Aorta (tissue), 5 donors: ENCODE measurements at regions not wholly inside any gene's neighbourhood (a gene's known extent, or its start where the extent isn't known, plus 50 kb on each side); places are given as distances from the start of the nearest gene placed in this dataset.

Experiments
- ATAC-seq: fragments of 200-7000 bp; cut with Tn5 transposase; one replicate; pipeline ENCODE4 v1.9.1; 2022; ENCODE audit warnings: moderate library complexity; ENCODE audit not compliant: low FRiP score
- DNase-seq, 2 donors: peaks; one replicate each; pipeline ENCODE4 v3.0.0-alpha.2; 2020
- H3K27ac ChIP-seq, 2 donors: one replicate each; pipeline ENCODE4 v1.5.1; 2013; ENCODE audit warnings: low read length in 2 of 2, mild to moderate bottlenecking in 2 of 2, moderate library complexity in 2 of 2, control low read depth in 1 of 2, inconsistent platforms in 1 of 2, low read depth in 1 of 2
- H3K27me3 ChIP-seq, 2 donors: one replicate each; pipeline ENCODE4 v1.6.1; 2013; ENCODE audit warnings: control low read depth in 1 of 2, low read length in 1 of 2, mild to moderate bottlenecking in 1 of 2, moderate library complexity in 1 of 2; ENCODE audit not compliant: insufficient read depth in 2 of 2, control insufficient read depth in 1 of 2
- H3K36me3 ChIP-seq, 2 donors: one replicate each; pipeline ENCODE4 v1.6.1; 2013; ENCODE audit warnings: control low read depth in 1 of 2, low read length in 1 of 2, mild to moderate bottlenecking in 1 of 2; ENCODE audit not compliant: insufficient read depth in 2 of 2, control insufficient read depth in 1 of 2
- H3K4me1 ChIP-seq, 2 donors: one replicate each; pipeline ENCODE4 v1.6.1; 2013; ENCODE audit warnings: low read length in 2 of 2, control low read depth in 1 of 2, mild to moderate bottlenecking in 1 of 2, moderate library complexity in 1 of 2; ENCODE audit not compliant: insufficient read depth in 2 of 2, control insufficient read depth in 1 of 2
- H3K4me3 ChIP-seq, 2 donors: one replicate each; pipeline ENCODE4 v1.5.1; 2013; ENCODE audit warnings: low read length in 2 of 2, control low read depth in 1 of 2, mild to moderate bottlenecking in 1 of 2
- H3K9me3 ChIP-seq: one replicate; pipeline ENCODE4 v1.6.1; 2013; ENCODE audit warnings: mild to moderate bottlenecking, low read length; ENCODE audit not compliant: control insufficient read depth
- WGBS, 2 donors: extraction: QIAGEN DNeasy Blood & Tissue Kit; methylation state at CpG; one replicate each; pipeline ENCODE4 v1.1.7; 2013; 5-methylcytosine and 5-hydroxymethylcytosine counted together
- intact Hi-C, 2 donors: fragments of 100-400 bp; cut with DNase I; formaldehyde crosslinking; loops; one replicate each; pipeline versions ENCODE4 v1.14.2 to v1.15.0; 2022
- donor health status: healthy with polysubstance abuse.
- donor health status: Bipolar disorder and iron deficiency.
- donor health status: DM: no; HTN: no; CAD: no.
- donor health status: DM: no; HTN: no; CAD: no.
- donor health status: DM: yes; HTN: yes; CAD: no.

GRCh38 chr6:168928012-168928411, 325.6 kb downstream of the THBS2 start:
- H3K36me3 ChIP-seq: no peaks in the 10 kb centered on the region
- no peaks in the 10 kb centered on the region for H3K4me1 ChIP-seq
- DNase-seq: no peak
- WGBS, 2 donors: 54 to 58% methylated on average over 10 of the region's 10 CpGs
- no peak for ATAC-seq
- H3K27ac ChIP-seq: no peak overlapping the region
- intact Hi-C loops: no loop called here
- no peaks in the 10 kb centered on the region for H3K27me3 ChIP-seq
- no peaks in the 10 kb centered on the region for H3K9me3 ChIP-seq
- H3K4me3 ChIP-seq: no peak overlapping the region

- 95 to 96% methylated on average over 10 of the region's 10 CpGs for WGBS, 2 donors
- Histone ChIP-seq H3K36me3 (no peaks in the 10 kb centered on the region), H3K27me3 (no peaks in the 10 kb centered on the region), H3K4me3 (no peak overlapping the region), H3K4me1 (no peaks in the 10 kb centered on the region), H3K9me3 (no peaks in the 10 kb centered on the region), H3K27ac (no peak overlapping the region)
- intact Hi-C loops: no loop called here
- ATAC-seq (no peak), DNase-seq (no peak)
These were observed 326.6 kb downstream of the THBS2 start for GRCh38 chr6:168927026-168927425.

DNA sequence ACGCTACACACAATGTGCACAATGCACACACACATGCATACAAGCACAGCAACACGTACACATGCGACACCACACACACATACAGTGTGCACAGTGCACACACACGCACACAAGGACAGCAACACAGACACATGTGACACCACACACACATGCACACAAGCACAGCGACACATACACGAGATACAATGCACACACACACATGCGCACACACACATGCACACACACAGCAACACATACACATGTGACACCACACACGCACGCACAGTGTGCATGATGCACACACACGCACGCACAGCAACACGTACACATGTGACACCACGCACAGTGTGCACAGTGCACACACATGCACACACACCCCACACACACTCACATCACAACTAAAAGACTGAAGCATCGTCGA, 327.3 kb downstream of the THBS2 start:
- H3K27ac ChIP-seq: no peak overlapping the region
- 96 to 97% methylated on average over 15 of the region's 15 CpGs for WGBS, 2 donors
- DNase-seq: no peak
- ATAC-seq: no peak
- no peaks in the 10 kb centered on the region for H3K9me3 ChIP-seq
- intact Hi-C loops: no loop called here
- no peaks in the 10 kb centered on the region for H3K36me3 ChIP-seq
- H3K4me3 ChIP-seq: no peak overlapping the region
- H3K4me1 ChIP-seq: no peaks in the 10 kb centered on the region
- H3K27me3 ChIP-seq: no peaks in the 10 kb centered on the region

DNA sequence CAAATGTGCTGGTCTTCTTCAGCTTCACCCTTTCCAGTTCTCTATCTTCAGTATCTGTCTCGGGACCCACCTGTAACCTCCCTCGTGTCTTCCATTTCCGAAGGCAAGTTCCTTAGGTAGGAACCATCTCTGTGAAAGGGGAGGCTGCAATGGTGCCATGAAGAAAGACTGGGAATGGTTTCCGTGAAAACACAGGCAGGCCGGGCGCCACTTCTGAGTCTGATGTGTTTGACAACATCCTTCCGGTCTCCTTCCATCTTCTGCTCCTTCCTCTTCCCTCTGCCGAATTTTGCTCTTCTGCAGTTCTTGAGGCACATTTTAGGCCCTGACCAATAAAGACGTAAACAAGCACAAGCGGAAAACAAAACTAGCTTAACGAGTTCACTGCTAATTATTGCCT, 328.0 kb downstream of the THBS2 start:
- intact Hi-C loops: no loop called here
- Histone ChIP-seq H3K4me3 (no peak overlapping the region), H3K4me1 (no peaks in the 10 kb centered on the region), H3K27me3 (no peaks in the 10 kb centered on the region), H3K9me3 (no peaks in the 10 kb centered on the region), H3K36me3 (no peaks in the 10 kb centered on the region), H3K27ac (no peak overlapping the region)
- 94 to 95% methylated on average over 11 of the region's 11 CpGs for WGBS, 2 donors
- no peak for DNase-seq
- no peak for ATAC-seq

DNA sequence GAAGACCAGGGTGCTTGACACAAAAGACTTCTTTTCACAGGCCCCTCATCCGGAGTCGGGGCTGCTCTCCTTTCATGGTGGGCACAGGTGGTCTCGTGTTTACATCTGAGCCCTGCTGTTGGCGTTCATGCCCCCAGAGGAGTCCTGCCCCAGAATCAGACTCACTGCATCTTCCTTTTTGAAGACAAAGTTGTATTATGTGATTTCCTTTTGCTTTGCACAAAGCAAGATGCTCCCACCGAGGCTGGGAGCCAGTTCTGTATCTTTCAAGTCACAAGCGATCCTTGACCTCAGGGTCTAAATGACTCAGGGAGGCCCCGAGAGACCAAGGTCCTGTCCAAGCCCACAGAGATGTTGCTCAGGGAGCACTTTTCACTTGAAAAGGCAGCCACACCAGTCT, 330.5 kb downstream of the THBS2 start:
- DNase-seq (no peak), ATAC-seq (no peak)
- intact Hi-C loops: no loop called here
- Histone ChIP-seq H3K4me1 (no peaks in the 10 kb centered on the region), H3K27ac (no peak overlapping the region), H3K4me3 (no peak overlapping the region), H3K27me3 (no peaks in the 10 kb centered on the region), H3K9me3 (no peaks in the 10 kb centered on the region), H3K36me3 (no peaks in the 10 kb centered on the region)
- 90 to 91% methylated on average over 7 of the region's 7 CpGs for WGBS, 2 donors

GRCh38 chr6:168922436-168922835, 331.2 kb downstream of the THBS2 start:
- no peaks in the 10 kb centered on the region for H3K36me3 ChIP-seq
- ATAC-seq: no peak

GRCh38 chr6:168920289-168920688, 333.4 kb downstream of the THBS2 start:
- no peaks in the 10 kb centered on the region for H3K27me3 ChIP-seq
- DNase-seq (no peak), ATAC-seq (no peak)
- WGBS, 2 donors: 89% methylated on average over 8 of the region's 8 CpGs
- H3K36me3 ChIP-seq: no peaks in the 10 kb centered on the region
- H3K9me3 ChIP-seq: no peaks in the 10 kb centered on the region
- no peak overlapping the region for H3K4me3 ChIP-seq
- no peak overlapping the region for H3K27ac ChIP-seq
- no peaks in the 10 kb centered on the region for H3K4me1 ChIP-seq
- intact Hi-C loops: no loop called here

More at GRCh38 chr6:168922436-168922835, 331.2 kb downstream of the THBS2 start:
- no peaks in the 10 kb centered on the region for H3K27me3 ChIP-seq
- H3K27ac ChIP-seq: no peak overlapping the region
- H3K4me1 ChIP-seq: no peaks in the 10 kb centered on the region
- 95 to 96% methylated on average over 7 of the region's 7 CpGs for WGBS, 2 donors
- no peaks in the 10 kb centered on the region for H3K9me3 ChIP-seq
- no peak overlapping the region for H3K4me3 ChIP-seq
- DNase-seq: no peak
- intact Hi-C loops: no loop called here

- 77 to 79% methylated on average over 13 of the region's 13 CpGs for WGBS, 2 donors
- Histone ChIP-seq H3K36me3 (no peaks in the 10 kb centered on the region), H3K9me3 (no peaks in the 10 kb centered on the region), H3K27ac (no peak overlapping the region), H3K27me3 (no peaks in the 10 kb centered on the region), H3K4me1 (no peaks in the 10 kb centered on the region), H3K4me3 (no peak overlapping the region)
- DNase-seq (no peak), ATAC-seq (no peak)
- intact Hi-C loops: loop anchor here in 1 of 2 donors (10.0 kb wide), 1 partner anchor 425 kb away; no protein-coding TSS in a partner anchor
These were observed 334.0 kb downstream of the THBS2 start for GRCh38 chr6:168919470-168920179.

DNA sequence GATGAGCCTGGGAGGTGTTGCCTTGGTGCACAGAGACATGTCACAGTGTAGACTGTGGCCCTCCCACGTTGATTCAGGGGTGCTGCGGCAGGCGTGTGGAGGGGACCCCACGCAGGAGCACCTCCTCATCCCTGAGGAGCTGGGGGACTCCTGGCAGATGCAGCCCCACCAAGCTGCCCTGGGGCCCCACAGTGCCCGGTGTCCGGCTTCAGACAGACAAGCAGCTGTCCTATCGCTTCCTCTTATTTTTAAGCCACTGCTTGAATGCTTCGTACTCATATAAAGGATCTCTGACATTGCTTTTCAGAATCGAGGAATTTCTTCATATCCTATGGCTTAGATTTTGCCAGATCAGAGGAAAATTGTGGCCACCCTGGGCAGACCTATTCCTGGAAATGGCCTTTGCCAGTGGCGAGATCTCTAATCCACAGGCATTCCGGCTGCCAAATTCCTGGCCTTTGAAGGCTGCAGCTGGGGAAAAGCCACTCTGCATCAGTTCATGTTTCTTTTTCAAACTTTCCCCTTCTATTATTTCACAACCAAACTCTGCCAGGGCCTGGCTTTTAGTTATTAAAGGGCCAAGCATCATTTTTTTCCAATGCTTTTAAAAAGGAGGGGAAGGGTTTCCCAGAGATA, 337.0 kb downstream of the THBS2 start:
- H3K4me3 ChIP-seq: no peak overlapping the region
- intact Hi-C loops: loop anchor here in 1 of 2 donors (10.0 kb wide), 1 partner anchor 428 kb away; no protein-coding TSS in a partner anchor
- ATAC-seq (peak; percentile 73), DNase-seq (peak in 1 of 2 donors; percentile 75)
- H3K9me3 ChIP-seq: no peaks in the 10 kb centered on the region
- no peak overlapping the region for H3K27ac ChIP-seq
- no peaks in the 10 kb centered on the region for H3K27me3 ChIP-seq
- WGBS, 2 donors: 25 to 28% methylated on average over 11 of the region's 11 CpGs
- no peaks in the 10 kb centered on the region for H3K4me1 ChIP-seq
- no peaks in the 10 kb centered on the region for H3K36me3 ChIP-seq
